AG04450 (cell line): ENCODE measurements at regions not wholly inside any gene's neighbourhood (a gene's known extent, or its start where the extent isn't known, plus 50 kb on each side); places are given as distances from the start of the nearest gene placed in this dataset.

Experiments used
- CTCF ChIA-PET: fragments of 300-600, 350-600 bp; formaldehyde crosslinking; extraction: SDS; loops from one replicate; lab custom pipeline; 2022; ENCODE audit warnings: antibody characterized with exemption, inconsistent platforms; lab: Charles Lee
- POLR2A ChIA-PET: fragments of 350-600 bp; formaldehyde crosslinking; extraction: SDS; loops from one replicate; lab custom pipeline; 2021; ENCODE audit warnings: antibody characterized with exemption, inconsistent platforms; lab: Yijun Ruan, JAX
- DNase-seq: peaks from one replicate; pipeline ENCODE4 v3.0.0-alpha.2; 2011; ENCODE audit warnings: low read depth, low spot score
- H3K27ac ChIP-seq: one replicate; pipeline ENCODE4 v1.5.1; 2012; ENCODE audit warnings: low read depth, low read length, control low read depth
- H3K27me3 ChIP-seq: one replicate; pipeline ENCODE4 v1.6.0; 2012; ENCODE audit warnings: low read length; ENCODE audit not compliant: control insufficient read depth, insufficient read depth
- H3K4me3 ChIP-seq: 2 replicates; pipeline ENCODE4 v1.5.1; 2011; ENCODE audit warnings: mild to moderate bottlenecking, low read depth, low read length, control low read depth
- H3K9me3 ChIP-seq: 2 replicates; pipeline ENCODE4 v1.5.1; 2012; ENCODE audit warnings: low read length; ENCODE audit not compliant: control insufficient read depth, insufficient read depth
- CTCF ChIP-seq: IDR thresholded peaks from 2 replicates; pipeline ENCODE4 v1.5.1; 2011; ENCODE audit warnings: low read depth, low read length, control low read depth, inconsistent platforms

GRCh38 chr2:225319872-225320271, 79.6 kb upstream of the NYAP2 start:
- Histone ChIP-seq H3K27ac (no peak overlapping the region), H3K27me3 (peaks cover 2% of the 10 kb centered on the region), H3K4me3 (no peak overlapping the region), H3K9me3 (peaks cover 3% of the 10 kb centered on the region)
- no peak for DNase-seq
- no peak for TF ChIP-seq CTCF
- ChIA-PET CTCF (interaction anchor here (1.2 kb wide), 1 partner anchor 8 kb away, joined by 3 read pairs; no protein-coding TSS in a partner anchor), POLR2A (no interaction called here)

- ChIA-PET POLR2A (no interaction called here), CTCF (no interaction called here)
- DNase-seq, result no peak
- Histone ChIP-seq H3K9me3 (peaks cover 3% of the 10 kb centered on the region), H3K27ac (no peak overlapping the region), H3K4me3 (no peak overlapping the region), H3K27me3 (peaks cover 2% of the 10 kb centered on the region)
- TF ChIP-seq CTCF, result no peak
Measured at GRCh38 chr2:225318440-225318839, 81.1 kb upstream of the NYAP2 start.

GRCh38 chr2:225317186-225317585, 82.3 kb upstream of the NYAP2 start:
- Histone ChIP-seq H3K27ac (no peak overlapping the region), H3K4me3 (no peak overlapping the region), H3K27me3 (peaks cover 2% of the 10 kb centered on the region), H3K9me3 (peaks cover 3% of the 10 kb centered on the region)
- no peak for DNase-seq
- ChIA-PET CTCF (no interaction called here), POLR2A (no interaction called here)
- no peak for TF ChIP-seq CTCF

GRCh38 chr2:225310745-225311144, 88.8 kb upstream of the NYAP2 start:
- TF ChIP-seq CTCF, result no peak
- no peak overlapping the region for H3K27ac ChIP-seq
- POLR2A ChIA-PET, result no interaction called here
- CTCF ChIA-PET, result no interaction called here
- H3K27me3 ChIP-seq, result peaks cover 3% of the 10 kb centered on the region
- no peak overlapping the region for H3K4me3 ChIP-seq
- no peaks in the 10 kb centered on the region for H3K9me3 ChIP-seq
- no peak for DNase-seq

GRCh38 chr2:225309516-225309915, 90.0 kb upstream of the NYAP2 start:
- Histone ChIP-seq H3K27me3 (peaks cover 3% of the 10 kb centered on the region), H3K27ac (no peak overlapping the region), H3K9me3 (no peaks in the 10 kb centered on the region), H3K4me3 (no peak overlapping the region)
- ChIA-PET POLR2A (no interaction called here), CTCF (no interaction called here)
- no peak for TF ChIP-seq CTCF
- DNase-seq, result no peak
